HG02870 (cell line): ENCODE measurements at regions not wholly inside any gene's neighbourhood (a gene's known extent, or its start where the extent isn't known, plus 50 kb on each side); places are given as distances from the start of the nearest gene placed in this dataset.
"Not testable (repeated sequence)": the region's sequence is repeated elsewhere in the genome, so short reads cannot be mapped to it uniquely, and the experiment has no call there.

Experiments
- ATAC-seq: cut with Tn5 transposase; IDR thresholded peaks from one replicate; pipeline ENCODE4 v1.9.1; 2021; ENCODE audit warnings: mild to moderate bottlenecking, moderate library complexity; ENCODE audit not compliant: unreplicated experiment

GRCh38 chr13:57899096-57899495, 267.6 kb downstream of the PCDH17 start:
- ATAC-seq = no peak

GRCh38 chr13:57909833-57910232, 278.3 kb downstream of the PCDH17 start:
- not testable (repeated sequence) for ATAC-seq

GRCh38 chr13:57918086-57918485, 286.5 kb downstream of the PCDH17 start:
- ATAC-seq = no peak

- ATAC-seq = no peak
These were observed 287.4 kb downstream of the PCDH17 start for GRCh38 chr13:57918913-57919312.

GRCh38 chr13:57925250-57925649, 293.7 kb downstream of the PCDH17 start:
- ATAC-seq = no peak

- ATAC-seq = no peak
These were observed 294.2 kb downstream of the PCDH17 start for GRCh38 chr13:57925751-57926150.

GRCh38 chr13:57932061-57932460, 300.5 kb downstream of the PCDH17 start:
- no peak for ATAC-seq

- ATAC-seq = no peak
These were observed 302.1 kb downstream of the PCDH17 start for GRCh38 chr13:57933606-57934005.

GRCh38 chr13:57935965-57936364, 304.4 kb downstream of the PCDH17 start:
- ATAC-seq = no peak

GRCh38 chr13:57946361-57946760, 314.8 kb downstream of the PCDH17 start:
- ATAC-seq = peak; percentile 99

- no peak for ATAC-seq
These were observed 317.3 kb downstream of the PCDH17 start for GRCh38 chr13:57948884-57949283.

- ATAC-seq = no peak
These were observed 338.4 kb downstream of the PCDH17 start for GRCh38 chr13:57969951-57970350.

GRCh38 chr13:57970404-57970803, 338.9 kb downstream of the PCDH17 start:
- ATAC-seq = no peak

GRCh38 chr13:57982782-57983181, 351.2 kb downstream of the PCDH17 start:
- ATAC-seq = no peak

GRCh38 chr13:57988276-57988675, 356.7 kb downstream of the PCDH17 start:
- ATAC-seq = no peak

- ATAC-seq = no peak
These were observed 359.5 kb downstream of the PCDH17 start for GRCh38 chr13:57991041-57991440.

- no peak for ATAC-seq
These were observed 360.9 kb downstream of the PCDH17 start for GRCh38 chr13:57992416-57992815.

GRCh38 chr13:57996717-57997116, 365.2 kb downstream of the PCDH17 start:
- no peak for ATAC-seq

- no peak for ATAC-seq
These were observed 373.2 kb downstream of the PCDH17 start for GRCh38 chr13:58004751-58005150.

- no peak for ATAC-seq
These were observed 386.5 kb downstream of the PCDH17 start for GRCh38 chr13:58018020-58018419.

GRCh38 chr13:58018865-58019264, 387.3 kb downstream of the PCDH17 start:
- no peak for ATAC-seq

- no peak for ATAC-seq
These were observed 392.6 kb downstream of the PCDH17 start for GRCh38 chr13:58024103-58024502.

- ATAC-seq = no peak
These were observed 394.3 kb downstream of the PCDH17 start for GRCh38 chr13:58025821-58026220.
